Endothelial cell of umbilical vein (primary cell): ENCODE measurements at regions not wholly inside any gene's neighbourhood (a gene's known extent, or its start where the extent isn't known, plus 50 kb on each side); places are given as distances from the start of the nearest gene placed in this dataset.

Source experiments
- BruUV-seq: library from RNA; stranded (reverse); fragments of 400-500 nt; replicated peaks from 2 replicates; lab custom pipeline; 2021; lab: Mats Ljungman, UMichigan
- CTCF ChIA-PET: fragments of 300-600, 350-600 bp; sonication (Branson Sonifier 250); formaldehyde crosslinking; loops from one replicate; lab custom pipeline; 2021; ENCODE audit warnings: antibody characterized with exemption, inconsistent platforms; lab: Charles Lee
- POLR2A ChIA-PET: fragments of 300-600, 350-600 bp; sonication (Branson Sonifier 250); formaldehyde crosslinking; loops from one replicate; lab custom pipeline; 2021; ENCODE audit warnings: antibody characterized with exemption, inconsistent platforms; lab: Charles Lee
- DNase-seq: peaks from one replicate; pipeline ENCODE4 v3.0.0-alpha.2; 2011; ENCODE audit warnings: low read depth, low spot score
- FAIRE-seq: peaks from 2 replicates; lab custom pipeline; 2011; peaks lifted over from hg19 to GRCh38; lab: Jason Lieb, UNC
- H2AFZ ChIP-seq: 2 replicates; pipeline ENCODE4 v1.6.0; 2012; ENCODE audit warnings: low read depth, low read length, control low read depth, inconsistent platforms
- H3K27ac ChIP-seq: 2 replicates; pipeline ENCODE4 v1.5.1; 2011; ENCODE audit warnings: low read depth, mild to moderate bottlenecking, control low read depth, low read length, moderate library complexity; ENCODE audit not compliant: insufficient read depth
- H3K27me3 ChIP-seq, 2 experiments: 2 replicates each; pipeline versions ENCODE4 v1.6.0 to v1.6.1; 2011; ENCODE audit warnings: low read length in 2 of 2, mixed read lengths in 1 of 2; ENCODE audit not compliant: control insufficient read depth in 2 of 2, insufficient read depth in 2 of 2
- H3K36me3 ChIP-seq, 2 experiments: 2 replicates in 1 of 2; 3 replicates in 1 of 2; pipeline ENCODE4 v1.5.1; 2011; ENCODE audit warnings: low read length in 2 of 2, mild to moderate bottlenecking in 1 of 2, moderate library complexity in 1 of 2; ENCODE audit not compliant: control insufficient read depth in 2 of 2, insufficient read depth in 2 of 2; ENCODE audit errors: extremely low read depth in 1 of 2
- H3K4me1 ChIP-seq: 3 replicates; pipeline ENCODE4 v1.5.1; 2011; ENCODE audit warnings: mild to moderate bottlenecking, low read length; ENCODE audit not compliant: control insufficient read depth, insufficient read depth; ENCODE audit errors: extremely low read depth
- H3K4me2 ChIP-seq: 2 replicates; pipeline ENCODE4 v1.6.1; 2011; ENCODE audit warnings: low read length, control low read depth, mixed read lengths; ENCODE audit not compliant: insufficient read depth
- H3K4me3 ChIP-seq, 3 experiments: fragments of 200-600 bp in 1 of 3; sonication (generic), shearing (Covaris generic) in 1 of 3; replicated peaks in 1 of 3; 2 replicates each; pipeline ENCODE4 v1.5.1; 2011 to 2016; ENCODE audit warnings: control low read depth in 3 of 3, low read length in 3 of 3, mild to moderate bottlenecking in 2 of 3, inconsistent platforms in 1 of 3, low read depth in 1 of 3, moderate library complexity in 1 of 3; ENCODE audit not compliant: insufficient read depth in 1 of 3
- H3K79me2 ChIP-seq: 2 replicates; pipeline ENCODE4 v1.6.0; 2012; ENCODE audit warnings: low read length, inconsistent platforms; ENCODE audit not compliant: control insufficient read depth, insufficient read depth
- H3K9ac ChIP-seq: replicated peaks from 2 replicates; pipeline ENCODE3; 2011; ENCODE audit warnings: low read length, control low read depth; ENCODE audit not compliant: insufficient read depth; ENCODE audit errors: extremely low read depth
- H3K9me1 ChIP-seq: replicated peaks from 3 replicates; pipeline ENCODE4 v1.6.0; 2011; ENCODE audit warnings: mild to moderate bottlenecking, low read length; ENCODE audit not compliant: control insufficient read depth, insufficient read depth; ENCODE audit errors: extremely low read depth
- H3K9me3 ChIP-seq: replicated peaks from 2 replicates; pipeline ENCODE4 v1.5.1; 2012; ENCODE audit warnings: low read length, inconsistent platforms; ENCODE audit not compliant: control insufficient read depth, insufficient read depth
- H4K20me1 ChIP-seq: replicated peaks from 2 replicates; pipeline ENCODE3; 2011; ENCODE audit warnings: mild to moderate bottlenecking, low read length; ENCODE audit not compliant: control insufficient read depth, insufficient read depth; ENCODE audit errors: extremely low read depth
- CTCF ChIP-seq, 2 donors: IDR thresholded peaks; 1 replicate in 1 of 2; 2 replicates in 1 of 2; pipeline ENCODE4 v1.5.1; 2011; ENCODE audit warnings: low read length in 2 of 2, mild to moderate bottlenecking in 2 of 2, moderate library complexity in 2 of 2, control low read depth in 1 of 2, inconsistent platforms in 1 of 2, low read depth in 1 of 2; ENCODE audit not compliant: insufficient read depth in 1 of 2; ENCODE audit errors: extremely low read depth in 1 of 2
- EZH2 ChIP-seq: IDR thresholded peaks from 2 replicates; pipeline ENCODE4 v1.6.1; 2012; ENCODE audit warnings: borderline replicate concordance, low read depth, mild to moderate bottlenecking, moderate library complexity, low read length, inconsistent platforms; ENCODE audit not compliant: severe bottlenecking
- FOS ChIP-seq: IDR thresholded peaks from 2 replicates; pipeline ENCODE4 v1.6.1; 2011; ENCODE audit warnings: mild to moderate bottlenecking, low read length, moderate library complexity, borderline replicate concordance; ENCODE audit not compliant: insufficient read depth
- GATA2 ChIP-seq: IDR thresholded peaks from 2 replicates; pipeline ENCODE4 v1.7.0; 2011; ENCODE audit warnings: low read depth, mild to moderate bottlenecking, moderate library complexity, mixed read lengths, low read length; ENCODE audit not compliant: insufficient read length, insufficient read depth
- JUN ChIP-seq: IDR thresholded peaks from 2 replicates; pipeline ENCODE4 v1.6.1; 2011; ENCODE audit warnings: borderline replicate concordance, low read depth; ENCODE audit not compliant: insufficient read length, insufficient read depth
- MAX ChIP-seq: IDR thresholded peaks from 2 replicates; pipeline ENCODE4 v1.6.1; 2011; ENCODE audit not compliant: insufficient read depth, insufficient read length
- MYC ChIP-seq: IDR thresholded peaks from one replicate; pipeline ENCODE4 v1.6.1; 2011; ENCODE audit warnings: mild to moderate bottlenecking, low read depth, low read length
- POLR2A ChIP-seq: IDR thresholded peaks from 2 replicates; pipeline ENCODE4 v1.6.1; 2012; ENCODE audit warnings: low read depth, mild to moderate bottlenecking, control low read depth, low read length
- POLR2AphosphoS5 ChIP-seq: IDR thresholded peaks from 2 replicates; pipeline ENCODE4 v1.6.1; 2012; ENCODE audit warnings: low read depth, mild to moderate bottlenecking, control low read depth, low read length, moderate library complexity; ENCODE audit not compliant: insufficient read depth
- dilution Hi-C: fragments of 300-500 bp; cut with MboI; formaldehyde crosslinking; loops from one replicate; pipeline ENCODE4 v1.15.0; 2019; ENCODE audit warnings: low sequenced_read_pairs; ENCODE audit not compliant: extremely low pct_ligation_motif_present
- intact Hi-C: fragments of 100-400 bp; cut with micrococcal nuclease; formaldehyde crosslinking; loops from one replicate; pipeline ENCODE4 v1.10.0; 2022

- no peak for FAIRE-seq
- no peak overlapping the region for H3K4me2 ChIP-seq
- no TSS peak for BruUV-seq
Measured at GRCh38 chr22:48881326-48881980, 946.2 kb downstream of the BRD1 start.

More at GRCh38 chr22:48881326-48881980, 946.2 kb downstream of the BRD1 start:
- dilution Hi-C loops (no loop called here), intact Hi-C loops (no loop called here)
- no peaks in the 10 kb centered on the region for H4K20me1 ChIP-seq
- no peak overlapping the region for H2AFZ ChIP-seq
- no peaks in the 10 kb centered on the region for H3K79me2 ChIP-seq
- no peak for DNase-seq
- H3K4me3 ChIP-seq, result no peak overlapping the region
- TF ChIP-seq EZH2, result no peak
- no peak for TF ChIP-seq MAX
- no peak for TF ChIP-seq GATA2
- TF ChIP-seq MYC, result no peak
- no peak for TF ChIP-seq POLR2AphosphoS5
- TF ChIP-seq CTCF (IDR thresholded peaks at IDR 0.05; ENCODE audit: extremely low read depth in 1 of 2, insufficient read depth in 1 of 2, low read depth in 1 of 2, low read length in 2 of 2), result no peak
- TF ChIP-seq FOS, result no peak
- TF ChIP-seq JUN, result no peak
- no peak for TF ChIP-seq POLR2A
- no peak overlapping the region for H3K9ac ChIP-seq
- H3K36me3 ChIP-seq, result no peaks in the 10 kb centered on the region
- no peaks in the 10 kb centered on the region for H3K27me3 ChIP-seq
- CTCF ChIA-PET, result no interaction called here
- no peaks in the 10 kb centered on the region for H3K4me1 ChIP-seq
- H3K9me1 ChIP-seq, result no peaks in the 10 kb centered on the region
- H3K9me3 ChIP-seq, result peaks cover 5% of the 10 kb centered on the region
- no peak overlapping the region for H3K27ac ChIP-seq
- POLR2A ChIA-PET, result no interaction called here
